ENCODE measurements at regions not wholly inside any gene's neighbourhood (a gene's known extent, or its start where the extent isn't known, plus 50 kb on each side); places are given as distances from the start of the nearest gene placed in this dataset.

GRCh38 chr17:79369001-79369400 is 241.8 kb downstream of the RBFOX3 start:
- no peak for DNase-seq (ENCODE audit: low read depth, low spot score)
- Histone ChIP-seq H3K4me2 (ENCODE audit: low read length) (no peak overlapping the region), H3K36me3 (ENCODE audit: control insufficient read depth in 1 of 2, insufficient read depth in 2 of 2, low read length in 2 of 2) (no peaks in the 10 kb centered on the region), H3K9me2 (ENCODE audit: insufficient read depth) (no peaks in the 10 kb centered on the region), H3K9ac (ENCODE audit: low read length) (no peak overlapping the region), H2AFZ (ENCODE audit: low read depth, low read length, poor library complexity, severe bottlenecking) (no peak overlapping the region), H3K4me3 (replicated peaks in 1 of 2; ENCODE audit: low read depth in 1 of 2, low read length in 2 of 2) (no peak overlapping the region), H3K9me3 (ENCODE audit: control insufficient read depth in 1 of 2, insufficient read depth in 1 of 2, low read depth in 1 of 2, low read length in 2 of 2) (no peaks in the 10 kb centered on the region), H4K20me1 (ENCODE audit: insufficient read depth) (no peaks in the 10 kb centered on the region), H3K27ac (ENCODE audit: low read depth, low read length) (no peak overlapping the region), H3K27me3 (ENCODE audit: insufficient read depth, low read length) (peaks cover 57% of the 10 kb centered on the region), H3K4me1 (ENCODE audit: control insufficient read depth in 1 of 2, insufficient read depth in 2 of 2, low read length in 2 of 2) (no peaks in the 10 kb centered on the region), H3K79me2 (ENCODE audit: insufficient read depth, low read length) (no peaks in the 10 kb centered on the region)
- TF ChIP-seq CTCF (IDR thresholded peaks at IDR 0.05 in 2 of 3, conservative IDR thresholded peaks at IDR 0.05 in 1 of 3; ENCODE audit: borderline replicate concordance in 1 of 3, insufficient read depth in 1 of 3, low read depth in 2 of 3, low read length in 2 of 3) (no peak), SRF (IDR thresholded peaks at IDR 0.05; ENCODE audit: low read depth) (no peak), JUND (IDR thresholded peaks at IDR 0.05) (no peak), SP1 (IDR thresholded peaks at IDR 0.05; ENCODE audit: low read depth) (no peak), YY1 (IDR thresholded peaks at IDR 0.05; ENCODE audit: extremely low read depth, insufficient replicate concordance, low read depth, low read length) (no peak), EZH2phosphoT487 (IDR thresholded peaks at IDR 0.05; ENCODE audit: borderline replicate concordance) (no peak), EZH2 (IDR thresholded peaks at IDR 0.05) (no peak), CEBPB (IDR thresholded peaks at IDR 0.05; ENCODE audit: low read depth) (no peak), SIN3A (IDR thresholded peaks at IDR 0.05; ENCODE audit: low read depth) (no peak), FOSL1 (IDR thresholded peaks at IDR 0.05; ENCODE audit: low read depth) (no peak), RAD21 (IDR thresholded peaks at IDR 0.05; ENCODE audit: low read depth) (no peak), ZNF274 (IDR thresholded peaks at IDR 0.05; ENCODE audit: low read depth, low read length) (no peak), POLR2A (IDR thresholded peaks at IDR 0.05; ENCODE audit: borderline replicate concordance, extremely low read depth, insufficient read depth, insufficient read length) (no peak)
- TF ChIP-seq, protein P1, sequence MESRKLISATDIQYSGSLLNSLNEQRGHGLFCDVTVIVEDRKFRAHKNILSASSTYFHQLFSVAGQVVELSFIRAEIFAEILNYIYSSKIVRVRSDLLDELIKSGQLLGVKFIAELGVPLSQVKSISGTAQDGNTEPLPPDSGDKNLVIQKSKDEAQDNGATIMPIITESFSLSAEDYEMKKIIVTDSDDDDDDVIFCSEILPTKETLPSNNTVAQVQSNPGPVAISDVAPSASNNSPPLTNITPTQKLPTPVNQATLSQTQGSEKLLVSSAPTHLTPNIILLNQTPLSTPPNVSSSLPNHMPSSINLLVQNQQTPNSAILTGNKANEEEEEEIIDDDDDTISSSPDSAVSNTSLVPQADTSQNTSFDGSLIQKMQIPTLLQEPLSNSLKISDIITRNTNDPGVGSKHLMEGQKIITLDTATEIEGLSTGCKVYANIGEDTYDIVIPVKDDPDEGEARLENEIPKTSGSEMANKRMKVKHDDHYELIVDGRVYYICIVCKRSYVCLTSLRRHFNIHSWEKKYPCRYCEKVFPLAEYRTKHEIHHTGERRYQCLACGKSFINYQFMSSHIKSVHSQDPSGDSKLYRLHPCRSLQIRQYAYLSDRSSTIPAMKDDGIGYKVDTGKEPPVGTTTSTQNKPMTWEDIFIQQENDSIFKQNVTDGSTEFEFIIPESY (IDR thresholded peaks at IDR 0.05; ENCODE audit: extremely low read depth, insufficient replicate concordance, low read length) = no peak
- TF ChIP-seq, protein P2, sequence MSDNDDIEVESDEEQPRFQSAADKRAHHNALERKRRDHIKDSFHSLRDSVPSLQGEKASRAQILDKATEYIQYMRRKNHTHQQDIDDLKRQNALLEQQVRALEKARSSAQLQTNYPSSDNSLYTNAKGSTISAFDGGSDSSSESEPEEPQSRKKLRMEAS (IDR thresholded peaks at IDR 0.05) = no peak
- ATAC-seq = no peak
- ChIA-PET POLR2A (no interaction called here), RAD21 (ENCODE audit: low non-redundant PET in 1 of 2, low total read pairs in 2 of 2, uncharacterized antibody in 2 of 2, unreplicated experiment in 2 of 2) (no interaction called here), CTCF (interaction anchor here (0.6 kb wide), 2 partner anchors 11 to 377 kb away, joined by 3 to 5 read pairs; no protein-coding TSS in a partner anchor)
- BruUV-seq (replicated peaks) = no TSS peak
- intact Hi-C loops (cut with micrococcal nuclease) = no loop called here
